SJSA1 (cell line): ENCODE measurements at regions not wholly inside any gene's neighbourhood (a gene's known extent, or its start where the extent isn't known, plus 50 kb on each side); places are given as distances from the start of the nearest gene placed in this dataset.
"Not testable (repeated sequence)": the region's sequence is repeated elsewhere in the genome, so short reads cannot be mapped to it uniquely, and the experiment has no call there.

Source experiments
- DNase-seq, 2 experiments: peaks; one replicate each; pipeline ENCODE4 v3.0.0-alpha.2; 2015 to 2020; ENCODE audit warnings: low spot score in 2 of 2, low read depth in 1 of 2
- H3K27ac ChIP-seq: fragments of 250-450 bp; sonication (Bioruptor Pico); 2 replicates; pipeline ENCODE4 v1.5.1; 2020; ENCODE audit warnings: mild to moderate bottlenecking, moderate library complexity
- H3K27me3 ChIP-seq: fragments of 250-450 bp; sonication (Bioruptor Pico); replicated peaks from 2 replicates; pipeline ENCODE4 v1.5.1; 2020; ENCODE audit warnings: mild to moderate bottlenecking, moderate library complexity
- H3K36me3 ChIP-seq: fragments of 250-450 bp; sonication (Bioruptor Pico); 2 replicates; pipeline ENCODE4 v1.5.1; 2020; ENCODE audit warnings: mild to moderate bottlenecking
- H3K4me1 ChIP-seq: fragments of 250-450 bp; sonication (Bioruptor Pico); replicated peaks from 2 replicates; pipeline ENCODE4 v1.6.1; 2021; ENCODE audit warnings: mild to moderate bottlenecking
- H3K4me3 ChIP-seq: fragments of 250-450 bp; sonication (Bioruptor Pico); 2 replicates; pipeline ENCODE4 v1.5.1; 2020; ENCODE audit warnings: mild to moderate bottlenecking
- H3K9me3 ChIP-seq: fragments of 250-450 bp; sonication (Bioruptor Pico); replicated peaks from 2 replicates; pipeline ENCODE4 v1.5.1; 2020; ENCODE audit warnings: mild to moderate bottlenecking

DNA sequence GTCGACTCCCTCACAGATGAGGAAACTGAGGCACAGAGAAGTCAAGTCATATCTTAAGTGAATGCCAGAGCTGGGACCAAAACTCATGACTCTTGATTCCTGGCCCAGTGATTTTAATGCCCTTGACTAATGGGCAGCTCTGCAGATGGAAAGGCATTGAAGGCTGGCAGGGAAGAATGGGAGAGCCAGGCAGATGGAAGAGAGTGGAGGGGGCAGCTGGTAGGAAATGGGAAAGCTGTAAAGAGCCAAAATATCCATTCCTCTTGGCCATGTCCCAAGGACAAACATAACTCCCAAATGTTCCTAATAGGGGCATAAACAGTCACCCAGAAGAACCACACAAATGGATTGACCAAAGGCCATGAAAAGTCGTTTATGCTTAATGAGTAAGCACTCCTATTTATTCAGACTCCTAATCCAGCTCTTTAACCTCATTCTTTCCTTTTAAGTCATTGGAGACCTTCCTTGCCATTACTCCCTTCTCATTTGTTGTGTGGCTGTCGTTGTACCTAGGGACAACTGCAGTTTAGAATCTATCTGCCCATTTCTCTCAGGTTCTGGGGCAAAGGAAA is 330.5 kb upstream of the ROPN1 start:
- H3K36me3 ChIP-seq = no peaks in the 10 kb centered on the region
- no peaks in the 10 kb centered on the region for H3K27me3 ChIP-seq
- no peak overlapping the region for H3K27ac ChIP-seq
- no peak overlapping the region for H3K4me3 ChIP-seq
- peaks cover 17% of the 10 kb centered on the region for H3K4me1 ChIP-seq
- no peak for DNase-seq
- H3K9me3 ChIP-seq = no peaks in the 10 kb centered on the region

DNA sequence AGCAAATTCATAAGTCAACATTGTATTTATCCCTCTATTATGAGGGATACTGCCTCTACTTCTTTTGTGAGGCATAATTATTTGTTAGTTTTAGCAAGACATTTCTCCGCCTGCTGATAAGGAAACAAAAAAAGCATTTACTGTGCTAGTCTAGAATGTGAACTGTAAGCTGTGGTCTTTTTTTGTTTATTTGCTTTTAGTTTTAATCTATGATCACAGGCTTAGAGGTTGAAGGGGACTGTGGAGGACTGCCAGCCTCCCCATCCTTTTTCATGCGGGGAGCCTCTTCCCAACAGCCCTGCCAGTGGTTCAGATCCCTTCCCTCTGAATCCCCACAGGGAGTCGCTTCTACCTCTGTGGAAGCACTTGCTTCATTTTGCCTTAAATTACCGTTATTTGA is 331.0 kb upstream of the ROPN1 start:
- Histone ChIP-seq H3K27ac (no peak overlapping the region), H3K27me3 (no peaks in the 10 kb centered on the region), H3K36me3 (peaks cover 5% of the 10 kb centered on the region; the same call in 1 of the 2 replicates), H3K4me3 (no peak overlapping the region), H3K9me3 (no peaks in the 10 kb centered on the region), H3K4me1 (peaks cover 17% of the 10 kb centered on the region)
- peak; percentile 54 to 75 for DNase-seq

DNA sequence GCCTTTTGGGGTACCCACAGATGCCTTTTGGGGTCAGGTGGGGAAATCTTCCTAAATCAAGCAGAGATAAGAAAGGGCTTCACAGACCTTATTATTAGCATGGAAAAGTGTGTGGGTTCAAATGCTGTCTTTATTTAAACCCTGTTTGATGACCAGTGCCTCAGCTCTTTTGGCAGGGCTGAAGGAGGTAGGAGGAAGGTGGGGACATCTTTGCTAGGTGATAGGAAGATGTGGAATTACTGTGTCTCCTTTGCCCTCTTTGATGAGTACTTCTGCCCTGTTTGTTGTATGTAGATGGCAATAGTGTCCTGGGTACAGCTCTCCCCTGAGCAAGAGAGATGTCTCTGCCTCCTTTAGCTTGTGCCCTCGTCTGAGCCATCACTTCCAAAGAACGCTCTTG is 333.3 kb upstream of the ROPN1 start:
- H3K9me3 ChIP-seq = no peaks in the 10 kb centered on the region
- no peak for DNase-seq
- peaks cover 6% of the 10 kb centered on the region; the same call in 1 of the 2 replicates for H3K36me3 ChIP-seq
- no peak overlapping the region for H3K27ac ChIP-seq
- H3K27me3 ChIP-seq = no peaks in the 10 kb centered on the region
- H3K4me1 ChIP-seq = peaks cover 17% of the 10 kb centered on the region
- no peak overlapping the region for H3K4me3 ChIP-seq

DNA sequence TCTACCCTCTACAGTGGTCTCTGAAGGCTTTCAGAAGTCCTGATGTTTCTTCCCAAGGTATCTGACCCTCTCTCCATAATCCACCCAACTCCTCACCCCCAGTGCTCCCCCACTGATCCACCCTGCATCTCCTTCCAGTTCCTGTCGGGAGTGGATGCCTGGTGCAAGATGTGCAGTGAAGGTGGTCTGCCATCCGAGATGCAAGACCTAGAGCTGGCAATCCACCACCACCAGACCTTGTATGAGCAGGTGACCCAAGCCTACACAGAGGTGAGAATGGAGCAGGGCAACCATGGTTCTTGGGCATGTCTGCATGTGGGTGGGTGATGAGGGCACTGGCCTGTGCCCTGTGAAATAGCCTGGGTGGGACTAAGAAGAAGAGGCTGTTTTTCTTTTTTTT is 337.8 kb upstream of the ROPN1 start:
- no peak for DNase-seq
- Histone ChIP-seq H3K27me3 (no peaks in the 10 kb centered on the region), H3K4me3 (no peak overlapping the region), H3K27ac (no peak overlapping the region), H3K4me1 (no peaks in the 10 kb centered on the region), H3K36me3 (peaks cover 6% of the 10 kb centered on the region; the same call in 1 of the 2 replicates), H3K9me3 (no peaks in the 10 kb centered on the region)

DNA sequence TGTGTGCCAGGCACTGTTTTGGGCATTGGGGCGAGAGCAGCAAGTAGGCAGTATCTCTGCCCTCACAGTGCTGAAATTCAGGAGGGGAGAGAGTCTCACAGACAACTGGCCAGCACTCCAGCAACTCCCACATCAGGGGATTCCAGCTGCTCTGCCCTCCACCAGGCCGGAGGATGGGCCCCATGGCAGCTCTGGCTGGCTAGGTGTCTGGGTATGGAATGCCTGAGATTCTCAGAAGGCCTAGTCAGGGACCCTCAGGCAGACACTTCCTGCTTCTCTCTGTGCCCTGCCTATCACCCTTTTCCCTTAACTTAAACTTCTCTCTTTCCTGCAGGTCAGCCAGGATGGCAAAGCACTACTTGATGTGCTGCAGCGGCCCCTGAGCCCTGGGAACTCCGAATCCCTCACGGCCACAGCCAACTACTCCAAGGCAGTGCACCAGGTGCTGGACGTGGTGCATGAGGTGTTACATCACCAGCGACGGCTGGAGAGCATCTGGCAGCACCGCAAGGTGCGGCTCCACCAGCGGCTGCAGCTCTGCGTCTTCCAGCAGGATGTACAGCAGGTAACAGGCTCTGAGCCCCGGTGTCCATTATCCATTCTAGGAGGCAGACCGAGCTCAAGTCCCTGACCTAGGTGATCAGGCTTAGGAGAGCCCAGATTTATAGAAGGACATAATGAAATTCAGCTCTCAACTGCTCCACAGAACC is 342.2 kb upstream of the ROPN1 start:
- H3K36me3 ChIP-seq = no peaks in the 10 kb centered on the region
- H3K27ac ChIP-seq = no peak overlapping the region
- no peak for DNase-seq
- H3K9me3 ChIP-seq = no peaks in the 10 kb centered on the region
- no peaks in the 10 kb centered on the region for H3K27me3 ChIP-seq
- H3K4me1 ChIP-seq = no peaks in the 10 kb centered on the region
- H3K4me3 ChIP-seq = no peak overlapping the region

DNA sequence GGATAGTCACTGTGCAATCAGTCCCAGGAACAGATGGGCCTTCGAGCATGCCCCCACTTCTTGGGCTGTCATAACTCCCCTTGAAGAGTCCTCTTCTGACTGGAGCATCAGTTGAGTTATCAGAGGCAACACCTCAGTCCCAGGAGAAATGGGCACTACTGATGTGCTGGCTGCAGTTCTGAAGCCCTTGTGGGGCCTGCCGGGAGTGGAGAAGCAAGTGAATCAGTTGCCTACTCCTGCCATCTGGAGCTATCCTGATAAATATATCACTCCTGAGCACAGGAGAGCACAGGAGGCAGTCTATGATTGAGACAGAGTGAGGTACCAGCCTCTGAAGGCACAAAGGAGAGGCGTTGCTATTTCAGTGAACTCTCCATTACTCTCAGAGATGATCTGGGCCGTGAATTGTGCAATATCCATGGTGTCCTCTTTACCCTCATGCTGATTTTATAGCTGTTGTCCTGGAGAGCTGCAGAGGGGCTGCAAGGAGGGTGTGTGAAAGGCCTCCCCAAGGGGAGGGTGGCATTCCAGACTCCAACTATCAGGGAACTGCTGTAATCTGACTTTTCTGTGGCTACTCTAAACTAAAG is 344.2 kb upstream of the ROPN1 start:
- no peaks in the 10 kb centered on the region for H3K36me3 ChIP-seq
- no peak overlapping the region for H3K27ac ChIP-seq
- H3K27me3 ChIP-seq = no peaks in the 10 kb centered on the region
- H3K4me3 ChIP-seq = no peak overlapping the region
- H3K4me1 ChIP-seq = no peaks in the 10 kb centered on the region
- no peaks in the 10 kb centered on the region for H3K9me3 ChIP-seq
- no peak for DNase-seq

DNA sequence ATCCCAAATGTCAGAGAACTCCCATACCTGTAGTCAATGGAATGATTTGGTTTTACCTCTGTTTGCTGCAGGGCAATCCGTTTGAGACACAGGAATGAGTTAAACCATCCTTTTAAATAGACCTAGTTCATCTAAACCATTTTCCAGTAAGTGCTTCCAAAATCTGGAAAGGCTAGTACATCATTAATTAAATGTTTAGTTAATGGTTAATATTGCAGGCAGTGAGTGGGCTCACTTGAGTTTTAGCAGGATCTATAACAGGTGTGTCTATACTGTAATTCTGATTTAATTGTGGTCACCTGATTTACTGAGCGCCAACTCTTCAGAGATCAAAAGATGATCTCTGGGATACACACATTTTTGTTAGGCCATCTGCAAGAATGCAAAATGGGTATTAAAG is 353.9 kb upstream of the ROPN1 start:
- Histone ChIP-seq H3K36me3 (no peaks in the 10 kb centered on the region), H3K4me1 (no peaks in the 10 kb centered on the region), H3K27me3 (no peaks in the 10 kb centered on the region), H3K27ac (no peak overlapping the region), H3K9me3 (no peaks in the 10 kb centered on the region), H3K4me3 (no peak overlapping the region)
- no peak for DNase-seq

DNA sequence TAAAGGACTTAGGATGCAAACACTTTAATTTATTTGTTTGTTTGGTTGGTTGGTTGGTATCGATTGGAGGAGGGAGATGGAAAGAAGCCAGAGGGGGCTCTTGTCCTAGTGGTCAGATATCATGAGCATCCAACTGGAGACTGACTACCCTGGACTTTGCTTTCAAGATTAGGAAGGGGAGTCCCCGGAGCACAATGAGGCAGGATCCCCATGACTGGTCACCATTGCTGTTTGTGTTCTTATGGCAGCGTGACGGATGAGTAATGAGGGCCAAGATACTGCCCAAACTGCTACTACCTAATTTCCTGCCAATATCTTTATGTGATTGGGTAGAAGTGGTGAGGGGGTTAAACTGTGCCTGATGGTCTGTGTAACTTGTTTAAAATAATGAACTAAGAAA is 354.6 kb upstream of the ROPN1 start:
- Histone ChIP-seq H3K4me1 (no peaks in the 10 kb centered on the region), H3K4me3 (no peak overlapping the region), H3K9me3 (no peaks in the 10 kb centered on the region), H3K36me3 (no peaks in the 10 kb centered on the region), H3K27ac (no peak overlapping the region), H3K27me3 (no peaks in the 10 kb centered on the region)
- DNase-seq = no peak

DNA sequence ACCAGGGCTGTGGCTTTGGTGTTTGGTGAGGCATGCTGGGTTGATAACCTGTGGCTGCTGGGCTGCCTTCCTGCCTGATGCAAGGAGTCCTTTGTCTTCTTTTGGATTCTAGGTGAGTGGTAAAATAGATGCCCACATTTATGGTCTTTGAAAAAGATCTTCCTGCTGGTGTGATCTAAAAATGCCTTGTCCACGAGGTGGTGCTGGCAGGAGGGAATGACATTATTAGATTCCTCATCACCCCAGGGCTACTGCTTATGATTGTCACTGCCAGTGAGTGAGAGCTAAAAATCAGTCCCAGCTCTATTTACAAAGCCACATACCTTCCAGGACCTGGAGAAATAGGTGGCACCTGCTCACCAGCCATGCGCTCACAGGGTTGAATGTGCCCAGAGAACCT is 355.5 kb upstream of the ROPN1 start:
- DNase-seq = no peak

DNA sequence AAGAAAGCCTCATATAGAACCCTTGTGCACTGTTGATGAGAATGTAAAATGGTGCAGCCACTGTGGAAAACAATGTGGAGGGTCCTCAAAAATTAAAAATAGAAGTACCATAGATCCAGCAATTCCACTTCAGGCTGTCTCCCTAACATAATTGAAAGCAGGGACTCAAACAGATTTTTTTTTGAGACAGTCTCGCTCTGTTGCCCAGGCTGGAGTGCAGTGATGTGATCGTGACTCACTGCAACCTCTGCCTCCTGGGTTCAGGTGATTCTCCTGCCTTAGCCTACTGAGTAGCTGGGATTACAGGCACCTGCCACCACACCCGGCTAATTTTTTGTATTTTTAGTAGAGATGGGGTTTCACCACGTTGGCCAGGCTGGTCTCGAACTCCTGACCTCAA is 356.6 kb upstream of the ROPN1 start:
- H3K4me1 ChIP-seq, H3K36me3 ChIP-seq, H3K27me3 ChIP-seq, H3K27ac ChIP-seq, H3K9me3 ChIP-seq, DNase-seq, H3K4me3 ChIP-seq: not testable (repeated sequence)

More for the DNA sequence above, 355.5 kb upstream of the ROPN1 start:
- H3K27me3 ChIP-seq = no peaks in the 10 kb centered on the region
- peaks cover 5% of the 10 kb centered on the region; the same call in 1 of the 2 replicates for H3K4me1 ChIP-seq
- no peaks in the 10 kb centered on the region for H3K36me3 ChIP-seq
- H3K27ac ChIP-seq = no peak overlapping the region
- H3K4me3 ChIP-seq = no peak overlapping the region
- no peaks in the 10 kb centered on the region for H3K9me3 ChIP-seq

DNA sequence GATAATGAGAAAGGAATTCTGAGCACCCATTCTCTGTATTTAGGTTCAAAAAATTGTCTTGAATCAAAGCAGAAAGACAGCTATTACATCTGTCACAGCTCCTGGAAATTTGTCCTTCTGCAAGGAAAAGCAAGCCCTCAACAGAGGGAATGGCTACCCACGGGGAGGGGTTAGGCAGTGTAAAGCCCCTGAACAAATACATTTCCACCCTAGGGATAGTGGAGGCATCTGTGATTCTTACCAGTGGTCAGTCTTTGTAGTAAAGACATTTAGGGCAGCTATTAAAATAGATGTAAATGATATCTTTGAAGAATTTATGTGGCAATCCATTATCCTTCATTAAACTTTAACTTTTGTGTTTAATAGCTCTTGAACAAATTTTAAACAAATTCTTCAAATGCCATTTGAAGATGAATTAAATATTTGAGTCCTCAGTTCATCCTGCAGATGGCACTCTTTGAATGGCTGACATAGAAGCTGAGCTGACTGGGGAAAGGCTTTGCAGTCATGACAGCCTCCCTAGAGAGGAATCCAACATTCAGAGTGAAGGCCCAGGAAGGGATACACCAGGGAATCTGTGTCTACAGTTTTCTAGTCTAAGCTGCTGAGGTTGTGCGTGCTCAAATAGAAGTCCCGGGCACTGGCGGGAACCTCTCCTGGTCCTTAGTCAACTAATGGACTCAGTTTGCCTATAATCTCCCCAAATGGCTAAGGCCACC is 359.7 kb upstream of the ROPN1 start:
- H3K9me3 ChIP-seq = no peaks in the 10 kb centered on the region
- peaks cover 5% of the 10 kb centered on the region; the same call in 1 of the 2 replicates for H3K4me1 ChIP-seq
- H3K27me3 ChIP-seq = no peaks in the 10 kb centered on the region
- H3K27ac ChIP-seq = no peak overlapping the region
- H3K36me3 ChIP-seq = no peaks in the 10 kb centered on the region
- H3K4me3 ChIP-seq = no peak overlapping the region
- DNase-seq = peak; percentile 55 to 62

DNA sequence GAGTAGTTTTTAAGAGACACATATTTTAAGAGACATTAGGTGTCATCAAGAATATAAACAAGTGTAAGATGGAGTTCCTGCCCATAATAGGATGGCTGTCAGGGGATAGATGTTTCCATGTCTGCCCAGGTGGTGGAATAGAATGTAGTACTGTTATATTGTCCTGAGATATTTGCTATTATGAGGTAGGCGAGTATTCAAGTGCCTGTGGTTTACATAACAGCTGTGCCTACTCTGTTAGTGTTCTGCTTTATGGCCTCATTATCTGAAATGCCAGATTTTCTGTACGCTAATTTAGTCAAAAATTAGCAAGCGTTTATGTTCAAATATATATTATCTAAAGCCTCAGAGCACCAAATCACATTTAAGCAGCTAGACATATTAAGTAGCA is 360.2 kb upstream of the ROPN1 start:
- Histone ChIP-seq H3K36me3 (no peaks in the 10 kb centered on the region), H3K4me3 (no peak overlapping the region), H3K27ac (no peak overlapping the region), H3K27me3 (no peaks in the 10 kb centered on the region), H3K4me1 (peaks cover 5% of the 10 kb centered on the region; the same call in 1 of the 2 replicates), H3K9me3 (no peaks in the 10 kb centered on the region)
- no peak for DNase-seq

DNA sequence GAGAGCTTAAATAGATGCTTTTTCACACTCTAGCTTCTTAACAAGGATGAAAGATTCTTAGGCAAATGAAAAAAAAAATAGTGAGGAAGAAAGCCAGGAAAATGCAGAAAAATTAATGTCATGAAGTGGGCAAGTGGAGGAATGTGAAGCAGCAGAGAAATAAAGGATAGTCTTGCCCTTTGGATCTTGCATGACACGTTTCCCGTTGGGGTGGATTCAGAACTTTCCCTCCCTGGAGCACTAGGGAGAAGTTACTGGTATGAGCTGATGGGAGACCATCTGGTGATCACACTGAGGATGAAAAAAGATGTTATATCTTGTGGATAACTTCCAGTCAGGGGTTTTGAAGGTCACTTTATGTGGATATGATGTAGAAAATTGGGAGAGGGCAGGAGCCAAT is 361.8 kb upstream of the ROPN1 start:
- Histone ChIP-seq H3K4me1 (peaks cover 5% of the 10 kb centered on the region; the same call in 1 of the 2 replicates), H3K36me3 (no peaks in the 10 kb centered on the region), H3K27ac (no peak overlapping the region), H3K4me3 (no peak overlapping the region), H3K9me3 (no peaks in the 10 kb centered on the region), H3K27me3 (no peaks in the 10 kb centered on the region)
- DNase-seq = no peak

DNA sequence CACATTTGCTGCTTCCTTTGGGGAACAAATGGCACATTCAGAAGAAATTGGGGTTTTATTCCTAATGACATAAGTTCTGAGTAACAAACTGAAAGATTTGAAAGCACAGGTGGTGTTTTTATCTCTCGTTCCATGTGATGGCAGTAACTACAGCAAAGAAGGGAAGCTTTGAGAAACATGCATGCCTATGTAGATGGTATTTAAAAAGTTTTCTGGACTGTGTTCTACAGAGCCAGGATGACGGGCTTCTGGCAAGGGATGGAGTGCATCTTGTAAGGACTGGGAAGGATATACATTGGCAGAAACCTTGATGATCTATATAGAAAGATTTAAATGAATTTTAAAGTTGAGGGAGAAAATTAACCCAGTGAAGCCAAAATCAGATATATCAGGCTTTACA is 362.2 kb upstream of the ROPN1 start:
- Histone ChIP-seq H3K4me3 (no peak overlapping the region), H3K36me3 (no peaks in the 10 kb centered on the region), H3K4me1 (peaks cover 5% of the 10 kb centered on the region; the same call in 1 of the 2 replicates), H3K27me3 (no peaks in the 10 kb centered on the region), H3K27ac (no peak overlapping the region), H3K9me3 (no peaks in the 10 kb centered on the region)
- no peak for DNase-seq
